Caco-2 (cell line): ENCODE measurements at regions not wholly inside any gene's neighbourhood (a gene's known extent, or its start where the extent isn't known, plus 50 kb on each side); places are given as distances from the start of the nearest gene placed in this dataset.

Experiments used
- BruUV-seq: library from RNA; stranded (reverse); fragments of 400-500 nt; replicated peaks from 2 replicates; lab custom pipeline; 2021; lab: Mats Ljungman, UMichigan
- CTCF ChIA-PET: fragments of 300-600 bp; sonication (Branson Sonifier 250); formaldehyde crosslinking; loops from one replicate; lab custom pipeline; 2022; ENCODE audit warnings: antibody characterized with exemption; lab: Charles Lee
- POLR2A ChIA-PET: fragments of 300-600 bp; sonication (Branson Sonifier 250); formaldehyde crosslinking; loops from one replicate; lab custom pipeline; 2022; ENCODE audit warnings: antibody characterized with exemption; lab: Charles Lee
- DNase-seq, 2 experiments: peaks; one replicate each; pipeline versions ENCODE4 v3.0.0 to v3.0.0-alpha.2; 2020 to 2022
- H3K27me3 ChIP-seq: replicated peaks from 2 replicates; pipeline ENCODE4 v1.6.0; 2011; ENCODE audit warnings: low read length; ENCODE audit not compliant: control insufficient read depth, insufficient read depth
- H3K36me3 ChIP-seq: 2 replicates; pipeline ENCODE4 v1.5.1; 2011; ENCODE audit warnings: low read length; ENCODE audit not compliant: control insufficient read depth, insufficient read depth
- H3K4me1 ChIP-seq: fragments of 250-450 bp; sonication (Bioruptor Pico); 2 replicates; pipeline ENCODE4 v1.5.1; 2020; ENCODE audit warnings: mild to moderate bottlenecking
- H3K4me3 ChIP-seq: 2 replicates; pipeline ENCODE4 v1.5.1; 2011; ENCODE audit warnings: low read depth, mild to moderate bottlenecking, control low read depth, low read length
- H3K9me3 ChIP-seq: fragments of 250-450 bp; sonication (Bioruptor Pico); 2 replicates; pipeline ENCODE4 v1.5.1; 2020; ENCODE audit warnings: mild to moderate bottlenecking, moderate library complexity
- H3K27ac Mint-ChIP-seq: one replicate; pipeline ENCODE4 v1.8.0; 2022; ENCODE audit warnings: mixed read lengths; ENCODE audit not compliant: unreplicated experiment
- H3K27me3 Mint-ChIP-seq: one replicate; pipeline ENCODE4 v1.8.0; 2022; ENCODE audit warnings: mixed read lengths; ENCODE audit not compliant: insufficient read depth, unreplicated experiment
- H3K36me3 Mint-ChIP-seq: one replicate; pipeline ENCODE4 v1.8.0; 2022; ENCODE audit warnings: mild to moderate bottlenecking, mixed read lengths; ENCODE audit not compliant: insufficient read depth, unreplicated experiment
- H3K4me1 Mint-ChIP-seq: one replicate; pipeline ENCODE4 v1.8.0; 2022; ENCODE audit warnings: low read depth, mixed read lengths; ENCODE audit not compliant: unreplicated experiment
- H3K4me3 Mint-ChIP-seq: one replicate; pipeline ENCODE4 v1.8.0; 2022; ENCODE audit warnings: mild to moderate bottlenecking, moderate library complexity, mixed read lengths; ENCODE audit not compliant: unreplicated experiment
- H3K9me3 Mint-ChIP-seq: one replicate; pipeline ENCODE4 v1.8.0; 2022; ENCODE audit warnings: mixed read lengths; ENCODE audit not compliant: unreplicated experiment
- CTCF ChIP-seq, 2 experiments: fragments of 200-600 bp in 1 of 2; IDR thresholded peaks; 1 replicate in 1 of 2; 2 replicates in 1 of 2; pipeline versions ENCODE4 v1.5.1 to v1.8.0; 2011 to 2022; ENCODE audit warnings: antibody characterized with exemption in 1 of 2, control low read depth in 1 of 2, inconsistent platforms in 1 of 2, low read depth in 1 of 2, low read length in 1 of 2, mild to moderate bottlenecking in 1 of 2, moderate library complexity in 1 of 2; ENCODE audit not compliant: insufficient read depth in 1 of 2, severe bottlenecking in 1 of 2, unreplicated experiment in 1 of 2
- intact Hi-C: fragments of 100-400 bp; cut with micrococcal nuclease; formaldehyde crosslinking; loops from one replicate; pipeline ENCODE4 v1.10.0; 2022; ENCODE audit not compliant: unreplicated experiment

GRCh38 chr19:5262721-5263120 is 77.9 kb downstream of the PTPRS start:
- Mint-ChIP-seq H3K4me3 (no peak overlapping the region), H3K27me3 (no peaks in the 10 kb centered on the region), H3K4me1 (no peaks in the 10 kb centered on the region), H3K27ac (peak overlapping the region; percentile 69), H3K36me3 (peaks cover 9% of the 10 kb centered on the region), H3K9me3 (no peaks in the 10 kb centered on the region)
- Histone ChIP-seq H3K4me3 (no peak overlapping the region), H3K27me3 (no peaks in the 10 kb centered on the region), H3K9me3 (no peaks in the 10 kb centered on the region), H3K4me1 (no peaks in the 10 kb centered on the region), H3K36me3 (no peaks in the 10 kb centered on the region; the same call in 1 of the 2 replicates)
- CTCF ChIA-PET: no interaction called here
- POLR2A ChIA-PET: no interaction called here
- no peak for TF ChIP-seq CTCF (IDR thresholded peaks at IDR 0.05; ENCODE audit: insufficient read depth in 1 of 2, low read depth in 1 of 2, low read length in 1 of 2, severe bottlenecking in 1 of 2, unreplicated experiment in 1 of 2)
- intact Hi-C loops: no loop called here
- DNase-seq: no peak
- BruUV-seq: no TSS peak

GRCh38 chr19:5261156-5261890 is 79.3 kb downstream of the PTPRS start:
- Mint-ChIP-seq H3K4me3 (no peak overlapping the region), H3K4me1 (no peaks in the 10 kb centered on the region), H3K36me3 (peaks cover 9% of the 10 kb centered on the region), H3K27me3 (no peaks in the 10 kb centered on the region), H3K27ac (no peak overlapping the region), H3K9me3 (no peaks in the 10 kb centered on the region)
- no peaks in the 10 kb centered on the region for H3K4me1 ChIP-seq
- no peaks in the 10 kb centered on the region for H3K27me3 ChIP-seq
- CTCF ChIA-PET: interaction anchor here (0.6 kb wide), 1 partner anchor 470 kb away, joined by 3 read pairs; the partner anchor contains the start of gene FEM1A
- no peak overlapping the region for H3K4me3 ChIP-seq
- H3K36me3 ChIP-seq: no peaks in the 10 kb centered on the region; the same call in 1 of the 2 replicates
- POLR2A ChIA-PET: no interaction called here
- DNase-seq: no peak
- TF ChIP-seq CTCF (IDR thresholded peaks at IDR 0.05; ENCODE audit: insufficient read depth in 1 of 2, low read depth in 1 of 2, low read length in 1 of 2, severe bottlenecking in 1 of 2, unreplicated experiment in 1 of 2): no peak
- BruUV-seq: no TSS peak
- no peaks in the 10 kb centered on the region for H3K9me3 ChIP-seq
- intact Hi-C loops: no loop called here

- ChIA-PET CTCF (interaction anchor here (0.6 kb wide), 1 partner anchor 469 kb away, joined by 3 read pairs; the partner anchor contains the start of gene FEM1A), POLR2A (no interaction called here)
- no peak for TF ChIP-seq CTCF (IDR thresholded peaks at IDR 0.05; ENCODE audit: insufficient read depth in 1 of 2, low read depth in 1 of 2, low read length in 1 of 2, severe bottlenecking in 1 of 2, unreplicated experiment in 1 of 2)
- peaks cover 8% of the 10 kb centered on the region for H3K9me3 Mint-ChIP-seq
- H3K4me3 Mint-ChIP-seq: no peak overlapping the region
- Histone ChIP-seq H3K36me3 (no peaks in the 10 kb centered on the region; the same call in 1 of the 2 replicates), H3K4me1 (no peaks in the 10 kb centered on the region), H3K4me3 (no peak overlapping the region), H3K9me3 (no peaks in the 10 kb centered on the region), H3K27me3 (no peaks in the 10 kb centered on the region)
- no peaks in the 10 kb centered on the region for H3K4me1 Mint-ChIP-seq
- intact Hi-C loops: no loop called here
- no peak for DNase-seq
- H3K27me3 Mint-ChIP-seq: no peaks in the 10 kb centered on the region
- no TSS peak for BruUV-seq
- no peak overlapping the region for H3K27ac Mint-ChIP-seq
- H3K36me3 Mint-ChIP-seq: peaks cover 9% of the 10 kb centered on the region
These were observed 80.1 kb downstream of the PTPRS start for GRCh38 chr19:5260381-5260967.
